ENCODE measurements at regions not wholly inside any gene's neighbourhood (a gene's known extent, or its start where the extent isn't known, plus 50 kb on each side); places are given as distances from the start of the nearest gene placed in this dataset.

DNA sequence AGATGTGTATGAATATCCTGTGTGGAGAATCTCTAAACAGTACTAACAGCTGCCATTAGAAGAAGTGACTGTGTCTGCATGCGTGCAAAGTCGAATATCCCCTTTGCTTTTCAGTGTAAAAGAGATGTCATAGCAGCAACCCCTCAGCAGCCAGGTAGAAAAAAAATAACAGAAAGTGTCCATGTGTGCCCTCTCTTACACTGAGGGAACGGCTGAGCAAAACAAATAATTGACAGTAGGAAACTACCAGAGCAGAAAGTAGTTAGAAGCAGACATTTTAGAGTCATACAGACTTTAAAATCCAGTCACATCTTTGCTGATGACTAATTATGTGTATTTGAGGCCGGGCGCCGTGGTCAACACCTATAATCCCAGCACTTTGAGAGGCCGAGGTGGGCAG lies 370.8 kb downstream of the GPM6A start:
- DNase-seq (ENCODE audit: low read depth): no peak

DNA sequence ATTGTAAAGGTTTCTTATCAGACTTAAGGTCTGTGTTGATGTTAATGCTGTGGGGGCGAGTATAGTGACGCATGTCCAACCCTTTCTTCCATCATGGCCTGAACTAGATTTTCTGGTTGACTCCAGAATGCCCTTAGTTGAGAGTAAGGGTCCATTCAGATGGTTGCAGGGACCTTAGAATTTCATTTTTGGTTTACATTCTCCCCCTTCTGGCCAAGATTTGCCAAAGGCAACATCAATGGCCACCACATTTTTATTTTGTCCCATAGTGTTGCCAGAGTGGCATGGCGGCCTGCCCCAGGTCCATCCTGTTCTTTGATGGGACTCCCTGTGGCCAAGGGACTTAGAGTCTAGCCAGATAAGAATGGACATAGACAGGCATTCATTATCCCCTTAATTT lies 368.5 kb downstream of the GPM6A start:
- DNase-seq (ENCODE audit: low read depth): peak; percentile 8

DNA sequence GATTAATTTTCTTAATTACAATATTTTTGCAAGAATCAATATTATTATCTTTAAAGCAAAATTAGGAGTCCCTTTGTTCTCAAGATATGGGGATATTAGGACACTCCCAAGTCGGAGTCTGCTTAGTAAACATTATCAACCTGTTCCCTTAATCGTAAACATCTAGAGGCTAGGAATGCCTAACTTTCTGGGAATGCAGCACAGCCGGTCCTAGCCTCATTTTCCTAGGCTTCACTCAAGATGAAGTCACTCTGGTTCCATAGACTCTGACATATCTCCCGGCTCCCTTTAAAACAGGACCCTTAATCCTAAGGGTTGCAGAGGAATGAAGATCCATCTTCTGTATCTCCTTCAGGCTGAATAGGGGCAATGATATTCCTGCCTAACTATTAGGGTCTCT lies 367.6 kb downstream of the GPM6A start:
- no peak for DNase-seq (ENCODE audit: low read depth)

DNA sequence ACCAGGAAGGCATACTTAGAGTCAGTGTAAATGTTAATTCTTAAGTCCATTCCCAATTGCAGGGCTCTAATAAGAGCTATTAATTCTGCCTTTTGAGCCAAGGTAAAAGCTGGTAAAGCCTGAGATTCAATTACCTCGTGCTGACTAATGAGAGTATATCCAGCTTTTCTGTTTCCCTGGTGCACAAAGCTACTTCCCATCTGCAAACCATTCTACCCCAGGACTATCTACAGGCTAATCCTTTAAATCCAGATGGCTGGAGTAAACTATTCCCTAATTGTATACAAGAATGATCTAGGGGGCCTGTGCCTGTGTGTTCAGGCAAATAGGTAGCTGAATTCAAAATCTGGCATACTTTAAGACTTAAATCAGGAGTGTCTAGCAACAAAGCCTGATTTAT lies 365.0 kb downstream of the GPM6A start:
- no peak for DNase-seq (ENCODE audit: low read depth)

DNA sequence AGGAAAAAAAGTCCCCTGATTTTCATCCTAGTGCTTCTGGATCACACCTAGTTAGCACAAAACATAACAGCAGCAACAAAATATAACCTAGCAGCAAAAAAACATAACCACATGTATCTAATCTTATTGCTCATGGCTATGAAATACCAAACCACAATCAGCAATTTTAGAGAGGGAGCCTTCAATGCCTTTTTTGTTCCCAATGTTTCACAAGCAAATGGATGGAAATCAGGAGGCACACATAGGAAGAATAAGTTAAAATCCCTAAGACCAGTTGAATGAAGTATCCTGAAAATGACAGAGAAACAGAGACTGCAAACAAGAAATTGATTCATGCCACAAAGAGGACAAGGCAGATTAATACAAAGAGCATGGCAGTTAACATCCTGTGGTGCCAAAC lies 361.6 kb downstream of the GPM6A start:
- no peak for DNase-seq (ENCODE audit: low read depth)

DNA sequence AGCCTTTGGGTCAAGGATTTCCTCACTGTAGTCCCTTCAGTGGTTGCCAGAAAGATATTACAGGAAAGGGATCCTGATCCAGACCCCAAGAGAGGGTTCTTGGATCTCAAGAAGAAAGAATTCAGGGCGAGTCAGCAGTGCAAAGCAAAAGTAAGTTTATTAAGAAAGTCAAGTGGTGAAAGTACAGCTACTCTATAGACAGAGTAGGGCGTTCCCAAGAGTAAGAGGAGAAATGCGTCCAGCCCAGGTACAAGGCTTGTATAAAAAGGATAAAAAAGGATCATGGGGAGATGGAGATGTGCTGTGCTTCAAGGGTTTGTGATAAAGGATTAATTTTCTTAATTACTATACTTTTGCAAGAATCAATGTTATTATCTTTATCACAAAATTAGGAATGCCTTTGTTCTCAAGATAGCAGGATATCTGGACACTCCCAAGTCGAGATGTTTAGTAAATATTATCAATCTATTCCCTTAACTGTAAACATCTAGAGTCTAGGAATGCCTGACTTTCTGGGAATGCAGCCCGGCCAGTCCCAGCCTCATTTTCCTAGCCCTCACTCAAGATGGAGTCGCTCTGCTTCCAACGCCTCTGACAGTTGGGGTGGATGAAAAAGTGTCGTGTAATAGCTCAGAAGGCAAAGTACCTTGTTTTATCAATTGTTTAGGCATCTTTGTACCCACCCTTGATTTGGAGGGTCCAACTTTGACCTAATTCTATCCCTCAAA lies 360.7 kb downstream of the GPM6A start:
- no peak for DNase-seq (ENCODE audit: low read depth)

DNA sequence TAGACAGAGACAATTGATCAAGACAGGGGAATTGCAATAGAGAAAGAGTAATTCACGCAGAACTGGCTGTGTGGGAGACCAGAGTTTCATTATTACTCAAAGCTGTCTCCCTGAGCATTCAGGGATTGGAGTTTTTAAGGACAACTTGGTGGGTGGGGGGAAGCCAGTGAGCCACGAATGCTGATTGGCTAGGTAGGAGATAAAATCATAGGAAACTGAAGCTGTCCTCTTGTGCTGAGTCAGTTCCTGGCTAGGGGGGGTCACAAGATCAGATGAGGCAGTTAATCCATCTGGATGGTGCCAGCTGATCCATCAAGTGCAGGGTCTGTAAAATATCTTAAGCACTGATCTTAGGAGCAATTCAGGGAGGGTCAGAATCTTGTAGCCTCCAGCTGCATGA lies 358.6 kb downstream of the GPM6A start:
- peak; percentile 54 for DNase-seq (ENCODE audit: low read depth)

DNA sequence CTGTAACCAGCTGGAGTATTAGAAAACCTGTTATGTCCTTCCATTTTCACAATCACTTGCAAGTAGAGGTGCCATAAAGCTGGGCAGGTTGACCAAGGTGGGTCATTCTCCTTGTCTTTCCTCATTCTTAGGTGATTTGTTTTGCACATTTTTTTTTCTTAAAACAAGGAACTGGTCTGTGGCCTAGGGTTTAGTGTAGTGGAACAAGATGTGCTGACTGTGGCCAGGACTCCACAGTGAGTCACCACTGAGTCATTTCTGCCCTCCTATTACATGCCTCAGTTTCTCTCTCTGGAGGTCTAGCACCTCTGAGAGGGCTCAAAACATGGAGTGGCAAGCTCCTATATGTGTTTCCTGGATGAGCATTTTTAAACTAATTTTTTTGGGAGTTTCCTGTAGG lies 355.9 kb downstream of the GPM6A start:
- peak; percentile 64 for DNase-seq (ENCODE audit: low read depth)

DNA sequence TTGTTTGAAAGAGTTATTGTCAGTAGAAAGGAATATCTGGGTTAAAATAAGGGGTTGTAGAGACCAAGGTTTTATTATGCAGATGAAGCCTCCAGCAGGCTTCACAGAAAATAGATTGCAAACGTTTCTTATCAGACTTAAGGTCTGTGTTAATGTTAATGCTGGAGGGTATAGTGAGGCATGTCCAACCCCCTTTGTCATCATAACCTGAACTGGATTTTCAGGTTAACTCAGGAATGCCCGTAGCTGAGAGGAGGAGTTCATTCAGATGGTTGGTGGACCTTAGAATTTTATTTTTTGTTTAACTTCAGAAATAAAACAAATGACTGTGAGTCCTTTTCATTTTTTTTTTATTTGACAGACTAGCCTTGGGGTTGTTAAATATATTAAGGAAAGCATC lies 354.1 kb downstream of the GPM6A start:
- DNase-seq (ENCODE audit: low read depth): no peak

DNA sequence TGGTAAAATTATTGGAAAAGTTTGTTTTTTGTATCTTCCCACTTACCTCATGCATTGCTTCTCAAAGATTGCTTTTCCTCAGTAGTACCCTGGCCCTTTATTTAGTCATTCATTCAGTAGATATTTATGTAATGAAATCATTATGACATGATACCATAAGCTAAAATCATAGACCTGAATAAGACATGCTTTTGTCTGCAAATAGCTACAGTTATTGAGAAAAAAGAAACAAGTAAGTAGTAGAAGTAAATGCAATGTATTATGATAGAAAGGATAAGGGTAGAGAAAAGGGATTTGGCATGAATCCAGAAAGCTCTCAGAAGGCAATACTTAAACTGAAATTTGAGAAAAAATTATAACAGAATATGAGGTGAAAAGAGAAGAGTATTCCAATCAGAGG lies 352.5 kb downstream of the GPM6A start:
- peak; percentile 50 for DNase-seq (ENCODE audit: low read depth)

DNA sequence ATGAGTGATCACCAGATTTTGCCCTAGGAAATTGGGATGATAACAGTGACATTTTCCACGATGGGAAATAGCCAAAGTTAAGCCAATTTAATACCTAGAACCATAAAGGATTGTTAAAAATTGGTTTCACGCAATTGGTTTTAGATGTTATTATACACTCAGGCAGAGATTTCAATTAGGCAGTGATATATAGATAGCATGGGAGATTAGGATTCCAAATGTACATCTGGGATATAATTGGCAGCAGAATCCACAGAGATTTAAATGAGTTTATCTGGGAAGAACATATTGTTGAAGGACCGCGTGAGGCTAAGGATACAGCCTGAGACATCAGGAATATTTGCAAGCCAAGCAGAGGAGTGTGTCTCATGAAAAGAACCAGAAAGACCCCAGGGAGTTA lies 351.6 kb downstream of the GPM6A start:
- no peak for DNase-seq (ENCODE audit: low read depth)

DNA sequence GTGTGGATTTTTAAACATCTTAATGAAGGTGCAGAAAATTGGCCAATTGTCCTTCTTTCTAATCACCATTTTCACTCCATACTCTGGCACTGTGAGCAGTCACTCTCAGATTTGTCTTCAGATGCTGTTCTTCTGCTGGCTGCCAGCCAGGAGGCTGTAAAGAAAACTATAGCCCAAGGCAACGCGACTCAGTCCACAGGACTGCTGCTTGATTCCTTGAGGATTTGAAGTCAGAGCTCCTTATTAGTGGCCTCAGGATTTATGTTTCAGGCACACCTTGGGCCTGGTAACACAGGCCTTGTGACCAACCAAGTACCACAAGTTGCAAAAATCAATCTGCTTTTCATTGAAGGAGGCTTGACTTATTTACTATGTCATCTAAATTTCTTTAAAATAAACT lies 342.6 kb downstream of the GPM6A start:
- DNase-seq (ENCODE audit: low read depth): peak; percentile 40

DNA sequence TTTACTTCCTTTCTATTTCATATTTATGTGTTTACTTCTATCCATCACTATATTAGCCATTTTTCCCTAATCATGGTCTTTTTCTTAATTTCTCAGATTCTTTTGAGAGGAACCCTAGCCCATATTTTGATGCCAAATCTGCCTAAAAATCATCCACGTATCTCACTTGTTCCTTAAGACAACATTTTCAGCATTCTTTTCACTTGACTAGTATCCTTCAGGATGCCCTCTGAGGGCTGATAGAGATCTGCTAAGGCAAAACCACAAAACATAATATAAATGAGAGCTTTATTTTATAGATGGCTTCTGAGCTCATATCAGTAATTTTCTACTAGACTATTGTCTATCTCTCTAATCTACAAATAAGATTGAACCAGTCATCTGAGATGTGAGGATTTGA lies 341.9 kb downstream of the GPM6A start:
- peak; percentile 70 for DNase-seq (ENCODE audit: low read depth)

DNA sequence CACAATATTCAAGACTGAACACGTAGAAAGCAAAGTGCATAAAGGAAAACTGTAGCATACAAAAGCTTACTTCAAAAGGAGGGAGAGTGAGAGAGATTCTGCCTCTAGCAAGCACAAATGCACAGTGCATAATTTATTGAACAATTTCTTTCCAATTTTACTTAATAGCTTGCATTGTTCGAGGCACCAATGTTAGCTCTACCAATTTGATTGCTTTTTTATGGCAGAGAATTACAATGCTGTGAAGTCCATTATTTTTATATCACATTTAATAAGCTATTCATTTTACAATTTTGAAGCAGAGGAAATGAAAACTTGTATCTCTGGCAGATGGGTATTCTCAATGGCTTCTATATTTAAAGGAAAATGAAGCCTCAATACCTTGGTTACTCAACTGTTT lies 331.7 kb downstream of the GPM6A start:
- DNase-seq (ENCODE audit: low read depth): no peak

DNA sequence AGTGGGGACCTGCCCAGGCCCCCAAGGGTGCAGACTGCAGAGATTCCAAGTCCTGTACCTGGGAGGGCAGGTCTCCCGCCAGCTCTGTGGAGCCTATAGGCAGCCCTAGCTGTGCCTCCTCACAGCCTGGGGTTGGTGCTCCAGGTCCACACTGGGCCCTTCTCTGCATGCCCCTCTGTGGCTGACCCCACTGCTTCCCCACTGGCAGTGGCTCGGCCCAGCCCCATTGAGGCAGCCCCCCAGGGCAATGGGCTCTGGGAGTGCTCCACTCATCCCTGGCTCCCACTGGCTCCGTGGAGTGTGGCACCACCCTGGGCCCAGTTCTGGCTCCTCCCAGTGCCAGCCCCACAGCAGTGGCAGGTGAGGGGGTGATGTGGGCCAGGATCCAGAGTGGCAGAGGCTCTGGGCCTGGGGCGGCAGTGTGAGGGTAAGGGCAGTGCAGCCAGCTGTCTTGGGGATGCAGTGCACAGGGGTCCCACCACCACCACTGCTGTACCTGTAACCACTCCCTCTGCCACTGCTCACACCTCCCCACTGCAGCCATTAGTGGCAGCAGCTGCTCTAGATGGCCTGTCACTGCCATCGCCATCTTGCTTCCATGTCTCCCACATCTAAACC lies 312.2 kb downstream of the GPM6A start:
- DNase-seq (ENCODE audit: low read depth): no peak

DNA sequence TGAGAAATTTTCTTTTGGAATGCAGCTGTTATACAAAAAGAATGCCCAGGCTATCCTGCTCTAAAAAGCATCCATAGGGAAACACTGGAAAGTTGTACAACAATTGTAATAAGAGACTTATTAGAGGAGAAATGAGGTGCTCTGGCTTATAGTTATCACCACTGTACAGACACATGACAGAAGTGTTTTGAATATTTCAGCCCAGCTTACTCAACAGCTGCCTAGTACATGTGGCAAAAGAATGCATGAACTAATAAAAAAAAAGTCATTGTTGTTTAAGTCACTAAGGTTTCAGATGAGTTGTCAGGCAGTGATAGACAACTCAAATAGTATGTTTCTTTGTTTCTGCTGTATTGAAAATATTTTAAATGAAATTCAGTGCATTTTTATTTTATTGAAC lies 307.7 kb downstream of the GPM6A start:
- peak; percentile 77 for DNase-seq (ENCODE audit: low read depth)

DNA sequence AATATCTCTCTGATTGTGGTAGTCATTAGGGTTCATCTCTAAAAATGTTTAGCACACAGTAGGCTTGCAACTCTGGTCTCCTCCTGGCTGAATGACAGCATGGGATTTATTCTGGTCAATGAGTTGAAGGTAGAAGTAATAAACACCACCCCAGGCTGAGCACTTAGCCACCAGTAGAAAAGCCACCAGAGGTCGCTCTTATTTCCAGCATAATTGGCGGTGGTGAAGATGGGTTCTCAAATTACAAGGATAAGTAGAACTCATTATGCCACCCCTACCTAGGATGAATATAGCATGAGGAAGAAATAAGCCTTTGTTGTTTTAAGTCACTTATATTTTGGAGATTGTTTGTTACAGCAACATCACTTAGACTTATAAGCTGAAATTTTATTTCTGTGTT lies 302.7 kb downstream of the GPM6A start:
- DNase-seq (ENCODE audit: low read depth): no peak

DNA sequence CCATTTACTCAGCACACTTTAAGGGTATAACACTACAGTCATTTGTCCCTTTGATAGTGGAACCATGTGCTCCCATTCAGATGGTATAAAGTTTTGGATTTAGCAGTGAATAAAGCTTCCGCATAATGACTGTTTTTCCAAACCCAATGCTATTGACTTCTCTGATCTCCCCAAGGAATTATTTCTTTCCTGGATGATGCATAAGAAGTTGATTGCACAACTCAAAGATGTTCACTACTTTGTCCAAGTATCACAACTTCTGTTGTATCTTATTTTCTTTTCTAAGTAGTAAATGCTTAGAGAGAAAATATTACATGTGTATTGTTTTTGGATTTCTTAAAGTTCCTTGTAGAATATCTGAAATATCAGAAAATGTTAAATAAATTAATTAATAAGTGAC lies 300.2 kb downstream of the GPM6A start:
- DNase-seq (ENCODE audit: low read depth): no peak

DNA sequence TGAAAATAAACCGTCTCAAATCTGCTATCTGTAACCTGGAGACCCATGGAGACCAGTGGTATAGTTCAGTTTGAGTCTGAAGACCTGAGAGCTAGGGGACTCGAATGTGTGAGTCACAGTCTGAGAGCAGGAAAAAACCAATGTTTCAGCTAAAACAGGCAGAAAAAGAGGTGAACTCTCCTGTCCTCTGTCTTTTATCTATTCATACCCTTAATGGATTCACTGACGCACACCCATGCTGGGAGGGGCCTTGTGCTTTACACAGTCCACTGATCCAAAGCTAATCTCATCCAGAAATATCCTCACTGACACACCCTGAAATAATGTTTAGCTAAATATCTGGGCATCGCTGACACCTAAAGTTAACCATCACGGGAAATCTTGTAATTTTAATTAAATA lies 297.9 kb downstream of the GPM6A start:
- DNase-seq (ENCODE audit: low read depth): no peak

DNA sequence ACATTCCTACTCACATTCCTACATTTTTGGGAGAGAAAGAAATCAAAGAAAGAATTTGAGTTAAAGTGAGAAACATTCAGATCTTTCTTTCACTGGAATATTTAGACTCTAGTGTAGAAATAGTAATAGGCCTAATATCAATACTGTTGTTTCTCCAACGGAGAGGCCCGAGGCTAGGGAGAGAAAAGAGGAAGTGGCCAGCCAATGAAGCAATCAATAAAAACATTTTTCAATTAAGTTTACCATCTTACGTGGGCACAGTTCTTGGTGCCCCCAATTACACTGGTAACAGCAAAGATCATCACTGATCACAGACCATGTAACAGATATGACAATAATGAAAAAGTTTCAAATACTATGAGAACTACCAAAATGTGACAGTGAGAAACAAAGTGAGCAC lies 281.4 kb downstream of the GPM6A start:
- no peak for DNase-seq (ENCODE audit: low read depth)

DNA sequence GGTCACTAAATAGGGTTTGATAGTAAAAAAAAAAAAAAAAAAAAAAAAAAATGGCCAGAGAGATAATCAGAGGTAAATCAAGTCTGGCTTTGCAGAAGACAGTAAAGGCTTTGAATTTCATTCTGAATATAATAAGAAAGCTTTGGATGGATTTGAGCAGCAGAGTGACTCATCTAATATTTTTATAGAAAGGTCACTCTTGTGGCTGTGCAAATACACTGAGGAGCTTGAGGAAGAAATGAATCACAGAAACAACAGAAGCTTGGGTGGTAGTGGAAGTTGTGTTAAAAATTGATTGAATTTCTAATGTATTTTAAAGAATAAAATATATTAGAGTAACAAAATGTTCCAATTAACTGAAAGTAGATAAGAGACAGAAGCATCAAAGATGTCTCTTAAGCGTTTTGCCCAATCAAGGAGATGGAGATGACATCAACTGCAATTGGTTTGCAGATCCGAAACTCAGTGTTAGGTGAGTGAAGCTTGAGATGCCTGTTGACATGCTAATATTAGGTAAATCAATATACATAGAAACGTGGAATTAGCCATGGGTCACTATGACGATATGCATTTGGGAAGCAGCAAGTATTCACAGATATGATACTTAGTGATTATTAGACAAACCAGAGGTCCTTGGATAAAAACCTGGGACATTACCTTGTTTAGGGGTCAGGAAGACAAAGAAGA lies 280.5 kb downstream of the GPM6A start:
- peak; percentile 93 for DNase-seq (ENCODE audit: low read depth)

DNA sequence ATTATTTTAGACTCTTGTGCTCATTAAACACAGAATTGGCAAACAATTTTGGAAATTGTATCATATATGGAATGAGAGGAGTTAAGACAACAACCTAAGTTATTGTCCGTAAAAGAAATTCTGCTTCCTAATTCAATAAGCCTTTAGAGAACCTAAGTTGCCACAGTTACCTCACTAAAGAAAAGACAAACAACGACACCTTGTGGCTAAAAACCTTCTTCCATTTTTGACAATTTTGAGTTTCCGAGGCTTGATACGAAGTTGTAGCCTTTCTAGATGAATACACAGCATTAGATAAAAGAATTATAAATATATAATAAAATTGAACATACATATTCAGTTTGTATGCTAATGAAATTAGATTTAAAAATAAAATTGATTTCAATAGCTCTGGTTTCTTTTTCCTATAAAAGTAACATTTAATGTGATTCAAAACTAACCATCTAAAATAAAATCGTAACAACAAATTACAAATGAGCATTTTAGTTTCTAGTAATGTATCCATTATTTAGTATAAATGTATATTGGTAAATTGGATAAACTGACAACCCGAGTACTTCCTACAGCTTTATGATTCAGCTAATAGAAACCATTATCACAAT lies 275.1 kb downstream of the GPM6A start:
- peak; percentile 83 for DNase-seq (ENCODE audit: low read depth)

DNA sequence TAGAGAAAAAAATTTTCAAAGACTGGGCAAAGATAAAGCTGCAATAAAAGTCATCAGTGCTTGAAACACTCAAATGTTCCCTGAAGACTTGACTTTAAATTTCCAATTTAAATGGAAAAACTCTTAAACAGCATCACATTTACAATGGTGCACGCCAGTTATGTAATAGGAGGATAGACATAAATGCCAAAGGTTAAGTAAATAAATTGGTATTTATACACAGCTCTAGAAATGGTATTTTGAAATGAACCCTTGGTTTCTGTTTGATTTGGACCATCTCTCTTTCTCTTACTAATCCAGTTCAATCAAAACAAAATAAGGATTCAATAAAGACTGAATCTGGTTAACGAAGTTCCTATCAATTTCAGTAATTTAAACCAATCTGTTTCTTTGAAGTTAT lies 272.6 kb downstream of the GPM6A start:
- DNase-seq (ENCODE audit: low read depth): no peak
